ENCODE measurements at regions not wholly inside any gene's neighbourhood (a gene's known extent, or its start where the extent isn't known, plus 50 kb on each side); places are given as distances from the start of the nearest gene placed in this dataset.

DNA sequence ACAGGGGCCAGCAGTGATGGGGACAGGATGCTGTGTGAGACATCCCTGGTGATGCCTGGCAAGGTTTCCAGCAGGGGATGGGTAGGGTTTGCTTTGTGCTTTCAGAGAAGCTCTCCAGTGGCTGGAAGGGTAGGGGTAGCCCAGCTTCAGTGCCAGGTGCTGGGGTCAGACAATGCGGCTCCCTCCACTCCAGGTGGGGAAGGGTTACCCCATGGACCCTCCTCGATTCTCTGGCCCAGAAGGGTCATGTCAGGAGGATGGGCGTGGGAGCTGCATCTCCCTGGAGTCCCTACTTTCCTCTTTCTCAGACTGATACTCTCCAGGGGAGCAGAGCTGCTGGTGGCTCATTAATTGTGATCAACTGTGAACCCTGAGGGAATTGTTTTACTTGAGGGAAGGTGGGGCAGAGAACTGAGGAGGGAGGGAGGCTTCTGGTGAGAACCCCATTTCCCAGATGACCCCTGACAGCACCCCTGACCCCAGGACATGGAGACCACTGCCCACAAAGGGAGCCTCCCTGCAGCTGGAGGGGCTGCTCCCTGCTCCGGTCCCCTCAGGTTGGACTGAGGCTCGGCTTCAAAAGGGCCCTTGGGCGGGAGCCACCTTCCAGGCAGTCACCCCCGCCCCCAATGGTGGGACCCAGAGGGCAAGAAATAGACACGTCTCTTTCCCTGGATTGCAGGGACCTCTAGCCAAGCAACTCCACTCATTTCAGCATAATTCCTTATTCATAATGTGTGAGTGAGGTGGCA, 100.9 kb upstream of the BHLHE23 start:
- TF ChIP-seq, protein P1, sequence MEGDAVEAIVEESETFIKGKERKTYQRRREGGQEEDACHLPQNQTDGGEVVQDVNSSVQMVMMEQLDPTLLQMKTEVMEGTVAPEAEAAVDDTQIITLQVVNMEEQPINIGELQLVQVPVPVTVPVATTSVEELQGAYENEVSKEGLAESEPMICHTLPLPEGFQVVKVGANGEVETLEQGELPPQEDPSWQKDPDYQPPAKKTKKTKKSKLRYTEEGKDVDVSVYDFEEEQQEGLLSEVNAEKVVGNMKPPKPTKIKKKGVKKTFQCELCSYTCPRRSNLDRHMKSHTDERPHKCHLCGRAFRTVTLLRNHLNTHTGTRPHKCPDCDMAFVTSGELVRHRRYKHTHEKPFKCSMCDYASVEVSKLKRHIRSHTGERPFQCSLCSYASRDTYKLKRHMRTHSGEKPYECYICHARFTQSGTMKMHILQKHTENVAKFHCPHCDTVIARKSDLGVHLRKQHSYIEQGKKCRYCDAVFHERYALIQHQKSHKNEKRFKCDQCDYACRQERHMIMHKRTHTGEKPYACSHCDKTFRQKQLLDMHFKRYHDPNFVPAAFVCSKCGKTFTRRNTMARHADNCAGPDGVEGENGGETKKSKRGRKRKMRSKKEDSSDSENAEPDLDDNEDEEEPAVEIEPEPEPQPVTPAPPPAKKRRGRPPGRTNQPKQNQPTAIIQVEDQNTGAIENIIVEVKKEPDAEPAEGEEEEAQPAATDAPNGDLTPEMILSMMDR (IDR thresholded peaks at IDR 0.05; ENCODE audit: control extremely low read depth, extremely low read depth, low read depth, missing control alignments) = no peak
- ChIA-PET CTCF (no interaction called here), POLR2A (no interaction called here)
- no peak for DNase-seq (ENCODE audit: extremely low spot score)

DNA sequence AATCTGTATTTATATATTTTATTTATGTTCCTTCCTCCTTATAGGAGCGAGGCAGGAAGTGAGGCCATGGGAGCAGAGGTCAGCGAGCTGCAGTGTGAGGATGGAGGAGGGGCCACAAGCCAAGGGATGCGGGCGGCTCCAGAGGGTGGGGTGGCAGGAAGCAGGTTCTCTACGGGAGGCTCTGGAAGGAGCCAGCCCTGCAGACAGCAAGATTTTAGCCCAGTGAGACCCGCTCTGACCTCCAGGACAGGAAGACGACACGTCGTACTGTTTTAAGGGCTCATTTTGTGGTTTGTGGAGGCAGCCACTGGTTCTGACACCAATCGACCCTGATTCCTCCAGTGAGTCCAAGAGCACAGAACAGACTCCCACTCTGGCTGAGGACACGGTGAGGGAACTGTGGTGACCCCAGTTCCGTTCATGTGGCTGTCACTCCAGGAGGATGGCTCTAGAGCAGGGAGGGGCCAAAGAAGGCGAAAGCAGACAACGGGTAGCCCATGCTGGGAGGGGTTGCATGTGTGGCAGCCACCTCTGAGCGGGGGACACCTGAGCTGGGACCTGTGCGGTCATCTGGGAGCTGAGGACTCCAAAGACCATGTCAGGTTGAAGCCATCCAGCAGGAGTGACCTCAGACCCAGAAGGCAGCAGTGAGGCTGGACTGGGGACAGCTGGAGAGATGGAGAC, 100.1 kb upstream of the BHLHE23 start:
- CTCF ChIA-PET = no interaction called here
- TF ChIP-seq, protein P1 (IDR thresholded peaks at IDR 0.05; ENCODE audit: control extremely low read depth, extremely low read depth, low read depth, missing control alignments) = no peak
- POLR2A ChIA-PET = no interaction called here
- DNase-seq (ENCODE audit: extremely low spot score) = no peak

DNA sequence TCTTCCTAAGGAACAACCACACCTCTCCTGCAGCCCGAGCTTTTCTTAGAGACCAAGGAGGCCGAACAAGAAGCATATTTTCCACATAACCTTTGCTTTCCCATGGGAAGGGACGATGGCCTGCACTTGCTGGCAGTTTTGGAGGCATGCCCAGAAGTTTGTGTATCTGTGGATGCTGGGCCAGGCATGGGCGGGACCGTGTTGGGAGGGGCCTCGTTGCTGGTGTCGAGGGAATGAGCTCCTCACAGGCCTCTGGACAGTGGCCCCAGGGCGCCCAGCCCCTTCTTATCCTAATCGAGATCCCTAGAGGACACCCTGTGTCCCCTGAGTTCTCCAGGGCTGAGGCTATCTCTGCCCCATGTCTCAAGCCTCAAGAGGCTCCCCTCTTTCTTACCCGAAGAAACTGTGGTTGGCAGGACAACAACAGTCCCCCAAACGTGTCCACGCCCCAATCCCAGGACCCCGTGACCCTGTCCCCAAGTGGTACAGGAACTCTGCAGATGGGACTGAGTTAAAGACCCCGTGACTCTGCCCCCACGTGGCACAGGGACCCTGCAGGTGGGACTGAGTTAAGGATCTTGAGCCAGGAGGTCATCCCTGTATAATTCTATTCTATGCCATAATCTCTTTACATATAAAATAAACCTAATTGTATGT, 99.5 kb upstream of the BHLHE23 start:
- POLR2A ChIA-PET = no interaction called here
- TF ChIP-seq, protein P1 (IDR thresholded peaks at IDR 0.05; ENCODE audit: control extremely low read depth, extremely low read depth, low read depth, missing control alignments) = no peak
- CTCF ChIA-PET = no interaction called here
- no peak for DNase-seq (ENCODE audit: extremely low spot score)

DNA sequence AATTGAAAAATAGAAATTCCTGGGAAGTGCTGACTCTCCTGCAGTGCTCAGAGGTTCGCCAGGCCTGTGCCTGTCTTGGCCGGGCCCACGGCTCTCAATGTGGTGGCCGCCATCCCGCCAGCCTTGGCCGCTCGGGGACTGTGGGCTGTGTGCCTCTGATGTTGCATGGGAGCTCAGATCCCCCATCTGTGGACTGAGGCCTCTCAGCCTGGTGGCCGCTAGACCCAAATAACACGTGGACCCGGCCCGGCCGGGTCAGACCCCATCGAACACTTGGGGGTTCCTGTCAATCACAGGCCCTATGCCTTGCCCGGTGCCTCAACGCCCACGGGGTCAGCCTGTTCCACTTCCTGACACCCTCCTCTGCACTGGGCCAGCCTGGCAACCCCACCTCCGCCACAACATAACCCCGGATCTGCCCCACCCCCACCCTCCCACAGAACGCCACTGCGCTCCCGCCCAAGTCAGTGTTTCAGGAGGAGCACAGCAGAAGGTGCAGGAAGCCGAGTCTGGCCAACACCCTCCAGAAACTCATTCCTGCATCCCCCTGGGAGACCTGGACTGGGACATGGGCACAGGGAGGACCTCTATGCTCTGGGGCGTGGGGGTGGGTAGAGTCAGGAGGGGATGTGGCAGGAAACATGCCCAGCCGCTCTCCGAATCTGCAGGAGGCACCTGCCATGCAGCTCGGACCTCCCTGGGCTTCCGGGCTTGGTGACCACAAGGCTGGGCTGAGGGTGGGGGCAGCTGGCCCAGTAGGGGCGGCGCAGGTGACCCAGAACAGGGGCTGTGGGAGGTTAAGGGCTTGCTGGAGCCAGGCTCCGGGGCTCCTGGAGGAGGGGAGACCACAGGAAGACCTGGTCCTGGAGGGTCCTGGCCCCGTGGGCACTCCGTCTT, 98.7 kb upstream of the BHLHE23 start:
- ChIA-PET POLR2A (no interaction called here), CTCF (no interaction called here)
- TF ChIP-seq, protein P1 (IDR thresholded peaks at IDR 0.05; ENCODE audit: control extremely low read depth, extremely low read depth, low read depth, missing control alignments) = no peak
- no peak for DNase-seq (ENCODE audit: extremely low spot score)

DNA sequence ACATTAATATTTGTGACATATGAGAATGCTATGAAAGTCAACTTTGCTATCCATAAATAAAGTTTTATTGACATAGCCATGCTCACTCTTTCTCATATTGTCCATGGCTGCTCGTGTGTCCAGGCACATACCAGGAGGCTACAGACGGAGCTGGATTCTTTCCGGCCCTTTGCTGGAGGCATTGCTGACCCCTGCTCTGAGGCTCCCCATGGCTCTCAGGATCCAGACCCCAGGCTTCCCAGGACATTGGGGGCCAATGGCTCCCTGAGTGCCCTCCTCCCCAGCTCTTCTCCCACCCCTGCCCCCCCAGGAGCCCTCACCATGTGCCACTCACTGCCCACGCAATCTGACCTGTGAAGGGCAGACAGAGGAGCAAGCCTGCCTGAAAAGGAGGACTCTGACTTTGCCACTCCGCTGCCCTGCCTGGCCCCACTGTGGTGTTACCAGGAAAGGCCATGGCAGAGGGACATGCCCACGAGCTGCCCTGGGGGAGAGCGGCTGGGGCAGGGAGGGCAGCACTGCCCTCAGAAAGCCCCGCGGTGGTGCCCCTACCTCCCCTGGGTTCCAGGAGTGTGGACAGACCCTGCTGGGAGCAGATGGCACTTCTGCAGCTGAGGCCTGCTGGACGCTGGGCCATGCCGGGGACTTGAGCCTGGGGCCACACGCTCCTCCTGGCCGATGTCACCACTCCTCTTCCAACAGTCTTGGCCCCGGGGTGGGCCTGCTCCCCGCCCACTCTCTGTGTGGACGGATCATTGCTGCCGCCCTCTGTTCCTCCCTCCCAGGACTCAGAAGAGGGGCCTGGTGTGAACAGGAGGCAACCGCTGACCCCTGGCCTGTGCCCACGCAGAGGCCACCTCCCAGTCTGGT, 97.8 kb upstream of the BHLHE23 start:
- no peak for DNase-seq (ENCODE audit: extremely low spot score)
- TF ChIP-seq, protein P1 (IDR thresholded peaks at IDR 0.05; ENCODE audit: control extremely low read depth, extremely low read depth, low read depth, missing control alignments) = no peak
- ChIA-PET POLR2A (no interaction called here), CTCF (interaction anchor here (1.4 kb wide), 1 partner anchor 273 kb away, joined by 3 read pairs; no protein-coding TSS in a partner anchor)
